ENCODE measurements at regions not wholly inside any gene's neighbourhood (a gene's known extent, or its start where the extent isn't known, plus 50 kb on each side); places are given as distances from the start of the nearest gene placed in this dataset.

DNA sequence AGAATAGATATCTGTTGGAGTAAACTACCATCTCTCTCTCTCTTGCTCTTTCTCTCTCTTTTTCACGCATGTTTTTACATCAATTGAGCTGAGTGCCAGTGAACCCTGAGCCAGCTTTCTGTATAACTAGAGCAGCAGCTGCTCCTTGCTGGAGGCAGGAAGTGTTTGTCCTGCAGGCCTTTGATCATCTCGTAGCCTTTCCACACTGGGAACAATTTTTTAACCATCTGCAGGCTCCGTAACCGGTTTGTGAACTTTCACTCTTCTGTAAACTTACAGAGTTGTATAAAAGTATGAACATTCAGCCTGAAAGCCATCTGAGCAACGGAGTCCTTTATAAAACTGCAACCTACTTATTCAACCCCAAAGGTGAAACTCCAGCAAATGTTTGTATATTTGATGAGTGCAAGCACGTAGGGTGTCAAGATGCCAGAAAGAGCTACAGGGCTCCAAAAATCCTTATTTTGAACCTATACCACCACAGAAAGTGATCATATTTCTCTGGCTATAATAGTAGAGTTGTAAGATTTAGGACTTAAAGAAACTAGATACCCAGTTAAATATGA lies 162.8 kb upstream of the NFE2L3 start:
- no peak for DNase-seq (ENCODE audit: low read depth in 2 of 2)
- no peak overlapping the region for H3K4me3 ChIP-seq (replicated peaks in 1 of 2; ENCODE audit: low read depth in 2 of 2, low read length in 2 of 2)
- TF ChIP-seq, protein P1, sequence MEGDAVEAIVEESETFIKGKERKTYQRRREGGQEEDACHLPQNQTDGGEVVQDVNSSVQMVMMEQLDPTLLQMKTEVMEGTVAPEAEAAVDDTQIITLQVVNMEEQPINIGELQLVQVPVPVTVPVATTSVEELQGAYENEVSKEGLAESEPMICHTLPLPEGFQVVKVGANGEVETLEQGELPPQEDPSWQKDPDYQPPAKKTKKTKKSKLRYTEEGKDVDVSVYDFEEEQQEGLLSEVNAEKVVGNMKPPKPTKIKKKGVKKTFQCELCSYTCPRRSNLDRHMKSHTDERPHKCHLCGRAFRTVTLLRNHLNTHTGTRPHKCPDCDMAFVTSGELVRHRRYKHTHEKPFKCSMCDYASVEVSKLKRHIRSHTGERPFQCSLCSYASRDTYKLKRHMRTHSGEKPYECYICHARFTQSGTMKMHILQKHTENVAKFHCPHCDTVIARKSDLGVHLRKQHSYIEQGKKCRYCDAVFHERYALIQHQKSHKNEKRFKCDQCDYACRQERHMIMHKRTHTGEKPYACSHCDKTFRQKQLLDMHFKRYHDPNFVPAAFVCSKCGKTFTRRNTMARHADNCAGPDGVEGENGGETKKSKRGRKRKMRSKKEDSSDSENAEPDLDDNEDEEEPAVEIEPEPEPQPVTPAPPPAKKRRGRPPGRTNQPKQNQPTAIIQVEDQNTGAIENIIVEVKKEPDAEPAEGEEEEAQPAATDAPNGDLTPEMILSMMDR (IDR thresholded peaks at IDR 0.05; ENCODE audit: low read depth, low read length): no peak

GRCh38 chr7:25994433-25994994 lies 157.5 kb upstream of the NFE2L3 start:
- DNase-seq (ENCODE audit: low read depth in 2 of 2): no peak
- TF ChIP-seq, protein P1 (IDR thresholded peaks at IDR 0.05; ENCODE audit: low read depth, low read length): no peak
- no peak overlapping the region for H3K4me3 ChIP-seq (replicated peaks in 1 of 2; ENCODE audit: low read depth in 2 of 2, low read length in 2 of 2)

GRCh38 chr7:25995216-25995615 lies 156.8 kb upstream of the NFE2L3 start:
- no peak overlapping the region for H3K4me3 ChIP-seq (replicated peaks in 1 of 2; ENCODE audit: low read depth in 2 of 2, low read length in 2 of 2)
- TF ChIP-seq, protein P1 (IDR thresholded peaks at IDR 0.05; ENCODE audit: low read depth, low read length): no peak
- DNase-seq (ENCODE audit: low read depth in 2 of 2): no peak

- H3K4me3 ChIP-seq (replicated peaks in 1 of 2; ENCODE audit: low read depth in 2 of 2, low read length in 2 of 2): no peak overlapping the region
- TF ChIP-seq, protein P1 (IDR thresholded peaks at IDR 0.05; ENCODE audit: low read depth, low read length): no peak
- no peak for DNase-seq (ENCODE audit: low read depth in 2 of 2)
These were observed 156.0 kb upstream of the NFE2L3 start for GRCh38 chr7:25996006-25996408.

GRCh38 chr7:25998499-25998898 lies 153.5 kb upstream of the NFE2L3 start:
- no peak for DNase-seq (ENCODE audit: low read depth in 2 of 2)
- TF ChIP-seq, protein P1 (IDR thresholded peaks at IDR 0.05; ENCODE audit: low read depth, low read length): no peak

GRCh38 chr7:26000841-26001240 lies 151.2 kb upstream of the NFE2L3 start:
- TF ChIP-seq, protein P1 (IDR thresholded peaks at IDR 0.05; ENCODE audit: low read depth, low read length): no peak
- H3K4me3 ChIP-seq (replicated peaks in 1 of 2; ENCODE audit: low read depth in 2 of 2, low read length in 2 of 2): no peak overlapping the region
- DNase-seq (ENCODE audit: low read depth in 2 of 2): peak in 1 of 2 donors; percentile 2

More at GRCh38 chr7:25998499-25998898, 153.5 kb upstream of the NFE2L3 start:
- H3K4me3 ChIP-seq (replicated peaks in 1 of 2; ENCODE audit: low read depth in 2 of 2, low read length in 2 of 2): no peak overlapping the region
